Gastroesophageal sphincter (tissue), 3 donors: ENCODE measurements at regions not wholly inside any gene's neighbourhood (a gene's known extent, or its start where the extent isn't known, plus 50 kb on each side); places are given as distances from the start of the nearest gene placed in this dataset.

Source experiments
- POLR2A ChIP-seq, 2 donors: fragments of 450-650 bp; IDR thresholded peaks; one replicate each; pipeline ENCODE4 v1.6.1; 2017; ENCODE audit warnings: antibody characterized with exemption in 2 of 2, mild to moderate bottlenecking in 2 of 2, moderate library complexity in 1 of 2
- TF ChIP-seq, protein P1 (sequence below), 4 experiments: fragments of 200-600 bp in 2 of 4; fragments of 450-650 bp in 2 of 4; sonication (generic) in 1 of 4; IDR thresholded peaks; one replicate each; pipeline ENCODE4 v1.5.1; 2017 to 2019; ENCODE audit warnings: antibody characterized with exemption in 4 of 4, mild to moderate bottlenecking in 2 of 4, moderate library complexity in 2 of 4

DNA sequence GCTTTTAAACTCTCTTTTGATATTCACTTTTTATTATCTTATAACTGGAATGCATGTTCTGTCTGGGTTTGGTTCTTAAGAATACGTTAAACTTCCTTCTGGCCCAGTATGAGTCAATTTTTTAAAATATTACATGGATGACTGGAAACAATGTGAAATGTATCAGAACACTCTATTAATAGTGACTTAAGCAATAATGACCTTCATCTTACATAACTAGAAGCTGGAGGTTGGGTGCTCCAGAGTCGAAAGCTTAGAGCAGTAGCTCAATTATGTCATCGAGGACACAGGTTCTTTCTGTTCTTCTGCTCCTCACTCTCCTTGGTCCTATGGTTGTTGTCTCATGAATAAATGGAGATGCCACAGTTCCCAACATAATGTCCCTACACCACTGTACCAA is 91.6 kb upstream of the FOXD3 start:
- no peak for TF ChIP-seq POLR2A (IDR thresholded peaks at IDR 0.05)
- TF ChIP-seq, protein P1, sequence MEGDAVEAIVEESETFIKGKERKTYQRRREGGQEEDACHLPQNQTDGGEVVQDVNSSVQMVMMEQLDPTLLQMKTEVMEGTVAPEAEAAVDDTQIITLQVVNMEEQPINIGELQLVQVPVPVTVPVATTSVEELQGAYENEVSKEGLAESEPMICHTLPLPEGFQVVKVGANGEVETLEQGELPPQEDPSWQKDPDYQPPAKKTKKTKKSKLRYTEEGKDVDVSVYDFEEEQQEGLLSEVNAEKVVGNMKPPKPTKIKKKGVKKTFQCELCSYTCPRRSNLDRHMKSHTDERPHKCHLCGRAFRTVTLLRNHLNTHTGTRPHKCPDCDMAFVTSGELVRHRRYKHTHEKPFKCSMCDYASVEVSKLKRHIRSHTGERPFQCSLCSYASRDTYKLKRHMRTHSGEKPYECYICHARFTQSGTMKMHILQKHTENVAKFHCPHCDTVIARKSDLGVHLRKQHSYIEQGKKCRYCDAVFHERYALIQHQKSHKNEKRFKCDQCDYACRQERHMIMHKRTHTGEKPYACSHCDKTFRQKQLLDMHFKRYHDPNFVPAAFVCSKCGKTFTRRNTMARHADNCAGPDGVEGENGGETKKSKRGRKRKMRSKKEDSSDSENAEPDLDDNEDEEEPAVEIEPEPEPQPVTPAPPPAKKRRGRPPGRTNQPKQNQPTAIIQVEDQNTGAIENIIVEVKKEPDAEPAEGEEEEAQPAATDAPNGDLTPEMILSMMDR (IDR thresholded peaks at IDR 0.05), result no peak
